Posterior cingulate gyrus (tissue), 11 donors: ENCODE measurements at regions not wholly inside any gene's neighbourhood (a gene's known extent, or its start where the extent isn't known, plus 50 kb on each side); places are given as distances from the start of the nearest gene placed in this dataset.

ENCODE experiments used
- DNase-seq, 10 donors: peaks; one replicate each; pipeline versions ENCODE4 v3.0.0 to v3.0.0-alpha.2; 2020 to 2021; ENCODE audit warnings: mixed read lengths in 3 of 10
- intact Hi-C: fragments of 100-400 bp; cut with DNase I; formaldehyde crosslinking; loops from one replicate; pipeline ENCODE4 v1.15.1; 2023

DNA sequence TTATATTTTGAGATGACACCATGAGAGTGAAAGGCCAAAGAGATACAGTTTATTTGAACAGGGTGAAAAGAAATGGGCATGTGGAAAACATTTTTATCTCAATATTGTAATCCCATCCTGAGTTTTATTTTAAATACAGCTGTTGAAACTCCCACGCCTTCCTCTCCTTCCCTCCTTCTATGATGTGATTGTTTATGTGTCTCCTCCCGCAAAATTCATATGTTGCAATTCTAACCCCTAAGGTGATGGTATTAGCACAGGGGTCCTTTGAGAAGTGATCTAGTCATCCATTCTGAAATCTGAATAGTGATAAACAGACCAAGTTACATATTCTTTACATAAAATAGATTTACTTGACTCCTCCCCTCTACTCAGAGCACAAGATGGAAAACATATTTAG lies 1275.4 kb upstream of the C9orf72 start:
- no peak for DNase-seq
- intact Hi-C loops = no loop called here

DNA sequence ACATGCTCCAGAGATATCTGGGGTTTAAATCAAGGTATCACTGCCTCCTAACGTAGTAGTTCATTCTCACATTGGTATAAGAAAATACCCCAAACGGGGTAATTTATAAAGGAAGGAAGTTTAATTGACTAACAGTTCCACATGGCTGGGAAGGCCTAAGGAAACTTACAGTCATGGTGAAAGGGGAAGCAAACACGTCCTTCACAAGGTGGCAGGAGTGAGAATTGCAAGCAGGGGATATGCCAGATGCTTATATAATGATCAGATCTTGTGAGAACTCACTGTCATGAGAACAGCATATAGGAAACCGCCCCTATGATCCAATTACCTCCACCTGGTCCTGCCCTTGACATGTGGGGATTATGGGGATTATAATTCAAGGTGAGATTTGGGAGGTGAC lies 1280.2 kb upstream of the C9orf72 start:
- intact Hi-C loops = no loop called here
- DNase-seq = no peak

DNA sequence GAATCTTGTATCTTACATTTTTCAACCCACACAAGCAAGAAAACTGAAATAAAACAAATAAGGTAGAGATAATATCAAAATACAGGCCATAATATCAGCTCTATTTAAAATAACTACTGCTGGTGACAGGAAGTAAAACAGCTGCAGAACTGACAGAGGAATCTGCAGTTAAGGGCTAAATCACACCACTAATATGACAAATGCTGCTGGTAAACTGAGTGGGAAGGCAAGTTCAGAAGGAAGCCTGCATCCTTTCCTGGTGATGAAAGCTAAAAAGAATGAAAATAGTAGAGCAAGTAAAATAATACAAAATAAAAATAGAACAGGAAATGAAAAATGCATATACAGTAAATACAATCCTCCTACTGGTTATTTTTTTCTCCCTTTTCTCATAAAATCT lies 1293.7 kb upstream of the C9orf72 start:
- intact Hi-C loops = no loop called here
- DNase-seq = no peak

DNA sequence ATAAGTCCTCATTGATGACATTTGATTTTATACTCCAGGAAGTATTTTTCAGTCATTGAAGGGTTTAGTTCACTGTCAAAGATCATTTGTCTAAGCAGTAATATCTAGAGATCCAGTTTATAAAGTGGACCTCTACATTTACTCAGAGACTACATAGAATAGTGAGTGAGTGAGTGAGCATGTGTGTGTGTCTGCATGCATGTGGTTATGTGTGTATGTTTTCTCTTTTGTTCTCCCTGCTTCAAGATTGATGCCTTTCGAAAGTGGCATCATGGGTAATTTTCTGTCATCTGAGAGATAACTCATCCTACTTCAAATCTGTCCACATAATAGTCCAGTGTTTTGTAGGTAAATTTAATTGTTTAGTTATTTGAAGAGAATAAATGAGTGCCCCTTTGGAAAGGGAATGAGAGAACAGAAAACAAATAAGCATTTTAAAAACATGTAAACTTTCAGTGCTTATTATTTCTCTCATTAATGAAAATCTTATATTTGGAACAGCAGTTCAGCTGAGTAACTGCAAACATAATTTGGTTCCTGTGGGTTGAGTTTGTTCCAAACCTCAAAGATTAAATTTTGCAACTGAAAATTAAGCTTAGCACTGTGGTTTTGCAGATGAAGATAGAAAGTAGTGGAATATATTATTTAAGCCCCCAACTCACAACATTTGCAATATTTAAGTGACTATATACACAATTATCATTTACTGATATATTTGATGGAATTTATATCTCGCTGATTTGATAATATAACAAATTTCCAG lies 1295.1 kb upstream of the C9orf72 start:
- intact Hi-C loops = no loop called here
- DNase-seq = no peak

DNA sequence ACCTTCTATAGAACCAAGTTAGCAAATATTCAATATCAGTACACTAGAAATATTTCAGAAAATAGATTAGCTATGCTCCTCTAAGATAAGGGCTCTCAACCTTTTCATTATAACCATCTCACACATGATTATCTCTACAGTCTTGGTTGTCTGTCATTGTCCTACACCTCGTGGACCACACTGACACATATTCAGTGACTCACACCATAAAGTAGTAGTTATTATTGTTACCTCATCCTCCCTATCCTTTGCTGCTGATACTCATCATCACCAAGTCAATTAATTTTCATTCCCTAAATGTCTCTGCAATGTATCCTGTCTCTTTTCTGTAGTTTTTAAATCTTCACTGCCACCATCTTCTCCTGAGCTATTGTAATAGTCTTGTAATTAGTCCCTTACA lies 1309.2 kb upstream of the C9orf72 start:
- intact Hi-C loops = no loop called here
- DNase-seq = no peak

DNA sequence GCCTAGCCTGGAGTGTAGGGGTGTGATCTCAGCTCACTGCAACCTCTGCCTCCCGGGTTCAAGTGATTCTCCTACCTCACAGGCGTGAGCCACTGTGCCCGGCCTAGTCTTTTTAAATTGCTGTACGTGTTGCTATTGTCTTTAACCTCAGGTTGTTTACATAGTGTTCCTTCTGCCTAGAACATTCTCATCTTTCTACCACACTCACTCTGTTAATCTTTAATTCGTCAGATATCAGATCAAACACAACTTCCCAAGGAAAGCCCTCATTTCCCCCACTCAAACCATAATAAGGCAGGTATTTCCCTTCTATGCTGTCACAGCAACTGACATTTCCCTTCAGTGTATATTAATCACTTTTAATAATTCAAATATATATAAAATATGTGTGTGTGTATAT lies 1310.0 kb upstream of the C9orf72 start:
- intact Hi-C loops = no loop called here
- no peak for DNase-seq

DNA sequence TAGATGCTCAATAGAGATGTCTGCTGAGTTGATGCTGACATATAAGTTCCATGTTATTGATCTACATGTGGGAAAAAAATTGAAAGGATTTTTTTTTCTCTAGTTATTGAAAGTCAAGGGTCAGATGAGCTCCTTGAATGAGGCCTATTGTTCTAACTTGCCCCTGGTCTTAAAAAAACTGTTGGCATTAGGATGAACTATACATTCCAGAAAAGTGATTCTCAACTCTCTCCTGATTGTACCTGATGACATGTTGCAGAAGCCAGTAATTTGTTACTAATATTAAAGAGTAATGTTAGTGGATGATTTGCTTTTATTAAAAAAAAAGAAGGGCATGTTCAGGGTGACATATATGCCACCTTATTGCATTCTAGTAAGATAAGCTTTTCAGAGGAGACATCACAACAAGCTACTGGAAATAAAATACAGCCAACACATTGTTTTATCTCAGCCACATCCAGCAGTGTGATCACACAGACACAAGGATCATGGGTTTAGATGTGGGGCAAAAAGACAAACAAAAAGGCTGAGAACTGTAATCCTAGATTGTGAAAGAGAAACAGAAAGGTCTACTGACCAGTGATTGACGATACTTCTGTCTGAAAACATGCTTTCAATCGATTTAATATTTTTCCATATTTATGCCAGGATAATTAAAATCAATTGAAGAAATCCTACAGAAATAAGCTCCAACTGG lies 1314.1 kb upstream of the C9orf72 start:
- DNase-seq = no peak
- intact Hi-C loops = no loop called here

DNA sequence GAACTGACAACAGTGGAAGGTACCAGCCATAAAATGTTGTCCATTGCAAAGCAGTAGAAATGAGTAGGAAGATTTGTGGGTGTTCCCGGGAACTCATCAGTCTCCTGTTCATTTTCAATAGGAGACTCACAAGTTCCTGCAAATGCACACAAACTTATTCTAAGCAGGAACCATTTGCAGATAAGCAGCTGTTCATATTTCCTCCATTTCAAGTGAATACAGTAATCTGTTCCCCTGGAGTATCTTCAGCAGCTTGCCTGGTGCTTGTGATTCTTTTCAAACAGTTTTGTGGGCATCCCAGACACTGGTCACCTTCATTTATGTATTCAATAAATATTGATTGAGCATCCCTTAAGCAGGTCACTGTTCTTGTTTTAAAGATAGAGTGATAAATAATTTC lies 1315.5 kb upstream of the C9orf72 start:
- no peak for DNase-seq
- intact Hi-C loops = no loop called here

DNA sequence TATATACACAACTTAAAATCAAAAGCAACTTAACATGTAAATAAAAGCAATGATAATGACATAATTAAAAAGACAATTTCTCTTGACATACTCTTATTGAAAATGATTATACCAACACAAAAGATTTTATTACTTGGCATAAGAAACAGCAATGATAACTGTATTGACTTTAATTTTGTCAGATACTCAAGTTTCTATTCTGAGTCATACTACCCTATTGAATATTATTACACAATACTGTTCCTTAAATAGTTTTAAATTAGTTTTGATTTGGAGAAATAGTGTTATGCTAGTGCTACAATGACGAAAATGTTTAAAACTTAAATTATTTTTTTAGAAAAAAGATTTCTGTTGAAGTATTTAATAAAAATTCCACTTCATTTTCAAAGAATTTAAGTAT lies 1319.3 kb upstream of the C9orf72 start:
- intact Hi-C loops = no loop called here
- DNase-seq = no peak

DNA sequence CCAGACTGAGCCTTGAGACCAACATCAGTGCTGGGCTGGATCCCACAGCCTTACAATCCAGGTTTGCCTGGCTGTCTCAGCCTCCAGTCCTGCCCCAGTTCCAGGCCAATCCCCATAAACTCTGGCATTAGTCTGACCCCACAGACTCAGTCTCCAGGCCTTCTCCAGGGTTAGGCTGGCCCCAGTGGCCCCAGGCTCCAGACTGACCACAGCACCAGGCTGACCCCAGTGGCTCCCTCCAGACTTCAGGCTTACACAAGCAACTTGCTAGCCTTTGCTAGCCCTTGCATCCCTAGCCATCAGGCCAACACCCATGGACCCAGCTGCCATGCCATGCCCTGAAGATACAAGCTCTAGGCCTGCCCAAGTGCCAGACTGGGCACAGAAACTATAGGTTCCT lies 1326.0 kb upstream of the C9orf72 start:
- intact Hi-C loops = no loop called here
- peak in 1 of 10 donors; percentile 70 for DNase-seq

DNA sequence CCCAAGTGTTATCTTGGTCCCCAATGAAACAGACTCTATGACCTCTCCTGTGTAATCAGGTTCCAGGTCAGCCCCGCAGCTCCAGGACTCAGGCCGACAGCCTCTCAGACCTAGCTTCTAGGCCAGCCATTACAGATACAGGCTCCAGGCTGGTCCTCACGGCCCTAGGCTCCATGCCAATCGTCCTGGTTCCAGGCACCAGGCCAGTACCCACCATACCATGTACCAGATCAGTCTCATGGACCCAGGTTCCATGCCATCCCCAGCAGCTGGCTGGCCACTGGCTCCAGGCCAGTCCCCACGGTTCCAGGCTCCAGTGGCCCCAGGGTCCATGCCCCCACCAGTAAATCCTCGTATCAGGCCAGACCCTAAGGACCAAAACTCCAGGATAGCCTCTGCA lies 1326.6 kb upstream of the C9orf72 start:
- peak in 3 of 10 donors; percentile 31 to 70 (median 46) for DNase-seq
- intact Hi-C loops = no loop called here

DNA sequence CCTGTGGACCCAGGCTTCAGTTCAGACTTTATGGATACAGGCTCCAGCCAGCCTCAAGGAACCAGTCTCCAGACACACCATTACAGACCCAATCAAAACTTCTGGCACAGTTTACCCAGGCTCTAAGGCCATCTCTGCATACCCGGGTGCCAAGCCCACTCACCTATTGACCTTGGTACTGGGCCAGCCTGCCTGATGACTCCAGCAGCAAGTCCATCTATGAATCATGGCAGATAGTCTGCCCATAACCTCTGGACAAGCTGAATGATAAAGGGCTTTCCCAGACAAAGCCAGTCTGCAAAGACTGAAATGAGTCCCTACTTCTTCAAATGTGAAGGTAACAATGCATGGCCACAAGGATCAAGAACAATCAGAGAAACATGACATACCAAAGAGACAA lies 1327.1 kb upstream of the C9orf72 start:
- no peak for DNase-seq
- intact Hi-C loops = no loop called here

DNA sequence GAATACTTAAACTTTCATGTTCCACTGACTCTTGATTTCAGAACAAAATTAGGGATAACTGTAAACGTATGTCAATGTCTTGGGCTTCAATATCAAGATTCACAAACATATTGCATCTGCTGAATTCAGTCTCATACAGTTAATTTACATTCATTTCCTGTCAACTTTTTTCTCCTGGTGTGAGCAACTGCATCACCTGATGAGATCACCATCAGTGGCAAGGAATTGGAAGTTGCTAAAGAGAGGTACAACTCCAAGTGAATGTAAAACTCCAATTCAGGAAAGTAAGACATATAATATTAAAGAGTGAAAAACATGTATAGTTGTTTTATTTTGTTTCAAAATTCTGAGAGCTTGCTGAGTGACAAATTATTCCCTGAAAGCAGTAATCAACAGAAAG lies 1336.2 kb upstream of the C9orf72 start:
- intact Hi-C loops = no loop called here
- no peak for DNase-seq

DNA sequence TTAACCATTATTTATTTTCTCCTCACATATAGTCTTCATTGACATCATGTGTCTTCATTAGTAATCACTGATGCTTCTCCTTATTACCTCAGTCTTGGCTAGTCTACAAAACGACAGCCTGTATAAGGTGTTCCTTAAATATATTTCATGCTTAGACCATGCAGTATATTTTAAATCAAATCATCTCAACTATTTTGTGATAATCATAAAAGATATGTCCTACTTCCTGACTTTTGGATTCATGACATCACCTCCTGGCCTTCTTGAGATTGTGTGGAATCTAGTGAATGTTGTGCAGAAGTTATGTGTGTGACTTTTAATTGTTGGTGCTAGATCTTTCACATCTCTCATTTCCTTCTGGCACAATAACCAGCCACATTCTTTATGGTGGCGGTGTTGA lies 1339.3 kb upstream of the C9orf72 start:
- no peak for DNase-seq
- intact Hi-C loops = no loop called here

DNA sequence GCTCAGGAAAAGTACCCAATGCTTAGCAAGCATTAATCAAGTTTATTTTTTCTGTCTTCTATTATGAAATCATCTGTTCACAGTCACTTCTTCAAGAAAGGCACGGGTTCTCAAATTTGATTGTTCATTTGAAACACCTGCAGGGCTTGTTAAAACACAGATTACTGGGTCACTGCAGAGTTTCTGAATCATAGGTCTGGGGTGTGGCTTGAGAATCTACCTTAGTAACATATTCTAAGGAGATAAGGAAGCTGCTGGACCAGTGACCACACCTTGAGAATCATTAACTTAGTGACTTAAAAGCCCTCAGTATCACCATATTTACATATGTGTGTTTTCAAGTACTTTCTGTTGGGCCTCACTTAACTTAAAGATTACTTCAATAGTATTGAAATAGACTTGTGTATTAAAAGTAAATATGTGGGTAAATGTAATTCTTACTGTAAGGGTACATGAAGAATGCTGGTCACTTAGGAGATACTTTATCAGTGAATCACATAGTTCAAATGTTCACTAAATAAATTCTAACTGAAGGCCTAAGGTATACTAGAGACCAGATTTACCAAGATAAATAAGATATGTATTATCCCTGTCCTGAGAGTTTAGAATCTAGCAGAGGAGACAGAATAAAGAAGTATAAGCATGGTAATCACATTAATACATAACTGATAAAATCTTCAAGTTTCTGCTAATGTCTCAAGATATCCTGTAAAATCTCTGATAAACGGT lies 1342.1 kb upstream of the C9orf72 start:
- no peak for DNase-seq
- intact Hi-C loops = no loop called here

DNA sequence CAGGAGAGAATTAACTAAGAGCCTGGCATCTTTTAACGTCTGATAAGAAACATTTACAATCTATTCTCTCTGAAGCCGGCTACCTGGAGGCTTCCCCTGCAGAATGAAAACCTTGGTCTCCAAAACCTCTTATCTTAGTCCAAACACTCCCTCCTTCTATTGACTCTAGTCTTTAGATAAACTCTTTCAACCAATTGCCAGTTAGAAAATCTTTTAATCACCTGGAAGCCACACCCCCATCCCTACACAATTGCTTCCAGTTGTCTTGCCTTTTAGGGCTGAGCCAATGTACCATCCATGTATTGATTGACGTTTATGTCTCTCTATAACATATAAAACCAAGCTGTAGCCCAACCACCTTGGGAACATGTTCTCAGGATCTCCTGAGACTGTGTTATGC lies 1343.1 kb upstream of the C9orf72 start:
- DNase-seq = no peak

DNA sequence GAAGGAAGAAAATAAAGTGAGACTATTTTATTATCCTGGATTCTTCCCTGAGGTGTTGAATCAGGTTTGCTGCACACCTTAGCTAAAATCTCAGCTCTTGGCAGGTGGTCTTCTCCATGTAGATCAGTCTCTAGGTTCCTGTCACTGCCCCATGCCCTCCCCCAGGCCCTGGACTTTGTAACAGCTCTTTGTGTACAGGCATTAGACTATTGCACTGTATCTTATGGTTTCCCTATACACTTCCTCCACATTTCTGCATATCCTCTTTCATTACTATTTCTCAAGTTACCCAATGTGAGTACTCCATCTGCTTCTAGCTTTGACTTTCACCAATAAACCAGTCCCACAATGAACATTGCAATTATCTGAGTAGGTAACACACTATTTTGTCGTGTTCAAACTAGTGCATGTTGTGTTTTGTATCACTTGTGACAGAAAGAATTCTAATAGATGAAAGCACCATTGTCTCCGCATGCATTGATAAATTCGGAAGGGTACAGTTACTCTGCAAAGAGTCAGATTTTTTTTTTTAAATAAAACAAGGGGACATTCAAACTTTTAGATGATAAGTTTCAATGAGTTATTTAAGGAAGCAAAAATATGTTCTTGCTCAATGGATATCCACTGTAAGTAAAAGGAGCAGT lies 1348.7 kb upstream of the C9orf72 start:
- intact Hi-C loops = no loop called here

More for the DNA sequence above, 1343.1 kb upstream of the C9orf72 start:
- intact Hi-C loops = no loop called here

DNA sequence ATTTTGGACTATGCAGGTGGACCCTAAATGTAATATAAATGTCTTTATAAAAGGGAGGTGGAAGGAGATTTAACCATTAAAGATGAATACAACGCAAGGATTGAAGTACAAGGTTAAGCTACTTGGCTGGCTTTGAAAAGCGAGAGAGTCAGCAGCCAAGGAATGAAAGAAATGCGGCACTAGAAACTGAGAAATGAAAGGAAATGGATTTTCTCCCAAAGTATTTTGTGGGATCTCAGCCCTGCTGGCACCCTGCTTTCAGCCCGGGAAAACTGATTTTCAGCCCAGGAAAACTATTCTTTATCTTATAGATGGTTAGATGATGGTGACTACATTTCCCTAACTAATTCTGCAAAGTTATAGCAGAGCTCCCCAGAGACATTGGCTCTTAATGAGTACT lies 1349.6 kb upstream of the C9orf72 start:
- DNase-seq = no peak
- intact Hi-C loops = no loop called here

More for the DNA sequence above, 1348.7 kb upstream of the C9orf72 start:
- DNase-seq = no peak

DNA sequence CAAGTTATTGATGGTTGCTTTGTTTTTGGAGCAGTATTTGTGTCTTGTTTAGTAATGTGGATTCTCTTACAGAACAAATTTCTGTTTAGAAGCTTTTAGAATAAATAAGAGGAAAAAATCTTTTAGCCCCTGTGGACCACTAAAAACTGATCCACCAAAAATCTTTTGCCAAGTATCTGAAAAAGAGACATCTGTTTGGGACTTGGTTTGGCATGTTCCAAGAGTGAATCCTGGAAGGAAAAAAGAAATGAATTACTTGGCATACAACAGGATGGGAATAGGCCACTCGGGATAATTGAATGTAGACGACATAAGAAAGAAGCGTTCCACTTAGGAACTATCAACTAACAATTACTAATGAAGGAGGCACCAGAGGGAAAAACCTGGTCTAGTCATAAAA lies 1350.1 kb upstream of the C9orf72 start:
- intact Hi-C loops = no loop called here
- DNase-seq = no peak

DNA sequence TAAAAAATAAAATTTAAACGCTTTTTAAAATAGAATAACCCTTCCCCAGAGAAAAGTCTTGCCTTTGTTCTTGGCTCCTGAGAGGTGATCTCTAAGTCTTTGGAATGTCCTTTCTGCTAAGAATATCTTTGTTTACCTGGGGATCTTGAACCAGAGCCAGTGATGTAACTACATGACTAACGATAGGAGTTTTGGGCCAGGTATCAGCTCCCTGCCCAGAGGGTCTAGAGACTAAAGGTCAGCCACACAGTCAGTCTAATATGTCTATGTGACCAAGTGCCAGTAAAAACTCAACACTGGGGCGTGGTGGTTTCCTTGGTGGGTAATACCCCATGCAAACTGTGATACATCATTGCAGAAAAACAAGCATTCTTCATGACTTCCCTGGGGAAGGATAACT lies 1351.9 kb upstream of the C9orf72 start:
- intact Hi-C loops = no loop called here
- no peak for DNase-seq

DNA sequence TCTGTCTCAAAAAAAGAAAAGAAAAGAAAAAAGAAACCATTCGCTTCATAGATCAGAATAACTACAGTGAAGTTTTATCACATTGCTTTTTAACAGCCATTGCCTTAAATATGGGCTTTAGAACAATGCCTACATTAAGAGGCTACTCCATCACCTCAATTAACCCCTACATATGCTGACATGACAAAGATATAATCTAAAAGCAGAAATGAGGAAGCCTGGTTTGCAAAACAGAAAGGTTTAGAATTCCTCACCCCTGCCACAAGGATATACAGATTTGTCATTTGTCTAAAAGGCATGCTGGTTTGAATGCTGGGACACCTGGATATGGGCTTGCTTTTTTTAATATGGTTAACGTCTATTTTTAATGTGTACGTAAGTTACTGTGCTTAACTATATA lies 1353.0 kb upstream of the C9orf72 start:
- no peak for DNase-seq
- intact Hi-C loops = no loop called here
